ENCODE measurements at regions not wholly inside any gene's neighbourhood (a gene's known extent, or its start where the extent isn't known, plus 50 kb on each side); places are given as distances from the start of the nearest gene placed in this dataset.
"Not testable (repeated sequence)": the region's sequence is repeated elsewhere in the genome, so short reads cannot be mapped to it uniquely, and the experiment has no call there.

GRCh38 chr6:76982476-76983199 is 480.7 kb downstream of the HTR1B start:
- DNase-seq (ENCODE audit: low read depth), result no peak

- DNase-seq (ENCODE audit: low read depth), result no peak
Measured at GRCh38 chr6:76972474-76972873, 490.8 kb downstream of the HTR1B start.

GRCh38 chr6:76959177-76959576 is 504.1 kb downstream of the HTR1B start:
- DNase-seq (ENCODE audit: low read depth), result not testable (repeated sequence)

GRCh38 chr6:76942203-76942966 is 520.9 kb downstream of the HTR1B start:
- DNase-seq (ENCODE audit: low read depth), result peak; percentile 8

GRCh38 chr6:76940191-76940590 is 523.1 kb downstream of the HTR1B start:
- peak; percentile 2 for DNase-seq (ENCODE audit: low read depth)

- DNase-seq (ENCODE audit: low read depth), result no peak
Measured at GRCh38 chr6:76914737-76915136, 548.6 kb downstream of the HTR1B start.

GRCh38 chr6:76905541-76905940 is 557.8 kb downstream of the HTR1B start:
- DNase-seq (ENCODE audit: low read depth), result not testable (repeated sequence)

GRCh38 chr6:76892542-76892941 is 570.7 kb downstream of the HTR1B start:
- DNase-seq (ENCODE audit: low read depth), result no peak

- DNase-seq (ENCODE audit: low read depth), result no peak
Measured at GRCh38 chr6:76888351-76888750, 574.9 kb downstream of the HTR1B start.

- DNase-seq (ENCODE audit: low read depth), result no peak
Measured at GRCh38 chr6:76886900-76887299, 576.4 kb downstream of the HTR1B start.

- DNase-seq (ENCODE audit: low read depth), result peak; percentile 52
Measured at GRCh38 chr6:76885861-76886301, 577.4 kb downstream of the HTR1B start.

- no peak for DNase-seq (ENCODE audit: low read depth)
Measured at GRCh38 chr6:76881414-76881813, 581.9 kb downstream of the HTR1B start.

- DNase-seq (ENCODE audit: low read depth), result peak; percentile 65
Measured at GRCh38 chr6:76876922-76877553, 586.3 kb downstream of the HTR1B start.

GRCh38 chr6:76876430-76876829 is 586.9 kb downstream of the HTR1B start:
- DNase-seq (ENCODE audit: low read depth), result not testable (repeated sequence)

- DNase-seq (ENCODE audit: low read depth), result no peak
Measured at GRCh38 chr6:76867182-76867581, 596.1 kb downstream of the HTR1B start.

- no peak for DNase-seq (ENCODE audit: low read depth)
Measured at GRCh38 chr6:76866091-76866915, 597.0 kb downstream of the HTR1B start.

GRCh38 chr6:76862936-76863335 is 600.4 kb downstream of the HTR1B start:
- no peak for DNase-seq (ENCODE audit: low read depth)

- peak; percentile 2 for DNase-seq (ENCODE audit: low read depth)
Measured at GRCh38 chr6:76861403-76861802, 601.9 kb downstream of the HTR1B start.

GRCh38 chr6:76856065-76856464 is 607.2 kb downstream of the HTR1B start:
- DNase-seq (ENCODE audit: low read depth), result no peak

GRCh38 chr6:76852776-76853175 is 610.5 kb downstream of the HTR1B start:
- DNase-seq (ENCODE audit: low read depth), result peak; percentile 56

GRCh38 chr6:76849274-76849970 is 613.9 kb downstream of the HTR1B start:
- DNase-seq (ENCODE audit: low read depth), result peak; percentile 74
